A204.1 (cell line): ENCODE measurements at regions not wholly inside any gene's neighbourhood (a gene's known extent, or its start where the extent isn't known, plus 50 kb on each side); places are given as distances from the start of the nearest gene placed in this dataset.
"Not testable (repeated sequence)": the region's sequence is repeated elsewhere in the genome, so short reads cannot be mapped to it uniquely, and the experiment has no call there.

ENCODE experiments used
- FAIRE-seq: peaks from 2 replicates; lab custom pipeline; 2012; peaks lifted over from hg19 to GRCh38; lab: Jason Lieb, UNC

- FAIRE-seq = not testable (repeated sequence)
These were observed 291.2 kb downstream of the FAT4 start for GRCh38 chr4:125605926-125606325.

- peak; percentile 29 for FAIRE-seq
These were observed 305.5 kb downstream of the FAT4 start for GRCh38 chr4:125620066-125620860.

- FAIRE-seq = no peak
These were observed 310.2 kb downstream of the FAT4 start for GRCh38 chr4:125624951-125625350.

GRCh38 chr4:125626946-125627345 lies 312.2 kb downstream of the FAT4 start:
- no peak for FAIRE-seq

GRCh38 chr4:125639182-125639621 lies 324.4 kb downstream of the FAT4 start:
- FAIRE-seq = no peak

GRCh38 chr4:125641611-125642010 lies 326.9 kb downstream of the FAT4 start:
- no peak for FAIRE-seq

- FAIRE-seq = no peak
These were observed 327.9 kb downstream of the FAT4 start for GRCh38 chr4:125642645-125643044.

GRCh38 chr4:125649452-125649851 lies 334.7 kb downstream of the FAT4 start:
- FAIRE-seq = no peak

GRCh38 chr4:125650557-125650956 lies 335.8 kb downstream of the FAT4 start:
- FAIRE-seq = no peak

GRCh38 chr4:125651707-125652357 lies 337.1 kb downstream of the FAT4 start:
- not testable (repeated sequence) for FAIRE-seq

GRCh38 chr4:125658773-125659172 lies 344.0 kb downstream of the FAT4 start:
- no peak for FAIRE-seq

GRCh38 chr4:125663896-125664767 lies 349.4 kb downstream of the FAT4 start:
- FAIRE-seq = no peak

- FAIRE-seq = no peak
These were observed 351.9 kb downstream of the FAT4 start for GRCh38 chr4:125666635-125667034.

- no peak for FAIRE-seq
These were observed 361.4 kb downstream of the FAT4 start for GRCh38 chr4:125676156-125676555.

GRCh38 chr4:125676583-125676982 lies 361.8 kb downstream of the FAT4 start:
- no peak for FAIRE-seq

GRCh38 chr4:125677665-125678307 lies 363.0 kb downstream of the FAT4 start:
- FAIRE-seq = no peak

GRCh38 chr4:125679989-125680388 lies 365.2 kb downstream of the FAT4 start:
- FAIRE-seq = no peak

GRCh38 chr4:125681240-125681639 lies 366.5 kb downstream of the FAT4 start:
- FAIRE-seq = no peak

GRCh38 chr4:125682730-125683129 lies 368.0 kb downstream of the FAT4 start:
- no peak for FAIRE-seq

GRCh38 chr4:125688841-125689240 lies 374.1 kb downstream of the FAT4 start:
- FAIRE-seq = no peak

- peak; percentile 44 for FAIRE-seq
These were observed 375.1 kb downstream of the FAT4 start for GRCh38 chr4:125689805-125690204.

- FAIRE-seq = no peak
These were observed 378.5 kb downstream of the FAT4 start for GRCh38 chr4:125693228-125693627.
